HUES48 (cell line): ENCODE measurements at regions not wholly inside any gene's neighbourhood (a gene's known extent, or its start where the extent isn't known, plus 50 kb on each side); places are given as distances from the start of the nearest gene placed in this dataset.
"Not testable (repeated sequence)": the region's sequence is repeated elsewhere in the genome, so short reads cannot be mapped to it uniquely, and the experiment has no call there.

Experiments used
- H3K27ac ChIP-seq: one replicate; pipeline ENCODE4 v1.7.0; 2013; ENCODE audit warnings: low read depth, low read length, inconsistent platforms
- H3K27me3 ChIP-seq: 2 replicates; pipeline ENCODE4 v1.6.1; 2013; ENCODE audit warnings: mild to moderate bottlenecking, low read length; ENCODE audit not compliant: control insufficient read depth, insufficient read depth
- H3K36me3 ChIP-seq: 2 replicates; pipeline ENCODE4 v1.6.1; 2013; ENCODE audit warnings: low read length; ENCODE audit not compliant: control insufficient read depth, insufficient read depth
- H3K4me1 ChIP-seq: 2 replicates; pipeline ENCODE4 v1.6.1; 2013; ENCODE audit warnings: mild to moderate bottlenecking, low read length; ENCODE audit not compliant: control insufficient read depth, insufficient read depth
- H3K4me3 ChIP-seq: 2 replicates; pipeline ENCODE4 v1.5.1; 2013; ENCODE audit warnings: mild to moderate bottlenecking, low read depth, low read length
- H3K9ac ChIP-seq: 2 replicates; pipeline ENCODE4 v1.6.1; 2013; ENCODE audit warnings: mild to moderate bottlenecking, low read depth, low read length, moderate library complexity
- H3K9me3 ChIP-seq: 2 replicates; pipeline ENCODE4 v1.6.1; 2013; ENCODE audit warnings: low read length; ENCODE audit not compliant: control insufficient read depth, insufficient read depth

DNA sequence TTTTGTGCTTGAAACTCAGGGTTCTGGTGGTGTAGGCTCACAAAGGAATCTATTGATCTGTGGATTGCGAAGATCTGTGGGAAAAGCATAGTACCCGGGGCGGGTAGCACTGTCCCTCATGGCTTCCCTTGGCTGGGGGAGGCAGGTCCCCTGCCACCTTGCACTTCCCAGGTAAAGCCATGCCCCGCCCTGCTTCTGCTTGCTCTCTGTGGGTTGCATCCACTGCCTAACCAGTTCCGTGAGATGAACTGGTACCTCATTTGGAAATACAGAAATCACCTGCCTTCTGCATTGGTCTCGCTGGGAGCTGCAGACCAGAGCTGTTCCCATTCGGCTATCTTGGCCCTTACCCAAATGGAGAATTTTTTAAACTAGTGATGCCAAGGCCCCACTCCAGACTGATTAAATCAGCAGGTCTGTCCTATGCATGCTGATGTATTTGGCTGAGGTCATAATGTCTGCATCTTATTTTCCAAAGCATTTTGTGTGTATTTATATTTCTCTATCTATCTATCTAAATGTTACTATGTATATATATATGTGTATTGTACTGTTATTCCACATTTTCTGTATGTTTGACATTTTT lies 65.5 kb upstream of the SLC7A14 start:
- H3K9me3 ChIP-seq = no peaks in the 10 kb centered on the region
- H3K9ac ChIP-seq = no peak overlapping the region
- no peaks in the 10 kb centered on the region for H3K36me3 ChIP-seq
- no peak overlapping the region for H3K4me3 ChIP-seq
- H3K4me1 ChIP-seq = no peaks in the 10 kb centered on the region
- no peak overlapping the region for H3K27ac ChIP-seq
- no peaks in the 10 kb centered on the region for H3K27me3 ChIP-seq

DNA sequence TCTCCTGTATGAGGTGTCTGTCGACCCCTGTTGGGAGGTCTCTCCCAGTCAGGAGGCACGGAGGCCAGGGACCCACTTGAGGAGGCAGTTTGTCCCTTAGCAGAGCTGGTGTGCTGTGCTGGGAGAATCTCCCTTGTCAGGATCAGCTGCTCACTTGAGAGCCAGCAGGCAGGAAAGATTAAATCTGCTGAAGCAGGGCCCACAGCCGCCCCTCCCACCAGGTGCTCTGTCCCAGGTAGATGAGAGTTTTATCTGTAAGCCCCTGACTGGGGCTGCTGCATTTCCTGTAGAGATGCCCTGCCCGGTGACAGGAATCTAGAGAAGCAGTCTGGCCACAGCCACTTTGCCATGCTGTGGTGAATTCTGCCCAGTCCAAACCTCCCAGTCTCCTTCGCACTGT lies 64.7 kb upstream of the SLC7A14 start:
- not testable (repeated sequence) for H3K36me3 ChIP-seq, H3K9me3 ChIP-seq, H3K27me3 ChIP-seq, H3K27ac ChIP-seq, H3K4me3 ChIP-seq, H3K9ac ChIP-seq, H3K4me1 ChIP-seq

DNA sequence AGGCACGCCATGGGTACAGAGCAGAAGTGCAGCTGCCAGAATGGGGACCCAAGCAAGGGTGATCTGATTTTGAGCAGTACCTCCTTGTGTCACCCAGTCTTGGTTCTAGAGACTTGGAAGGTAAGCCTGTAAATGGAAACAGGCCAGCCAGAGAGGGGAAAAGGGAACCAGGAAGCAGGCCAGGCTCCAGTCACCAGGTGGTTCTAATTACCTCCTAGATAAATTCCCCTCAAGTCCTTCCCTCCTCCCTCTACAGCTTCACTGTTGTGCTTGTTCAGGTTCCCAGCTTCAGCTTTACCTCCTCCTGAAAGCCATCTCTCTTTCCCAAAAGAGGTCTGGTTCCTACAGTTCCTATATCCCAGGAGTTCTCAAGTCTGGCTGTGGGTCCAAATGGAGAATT lies 58.8 kb upstream of the SLC7A14 start:
- H3K4me3 ChIP-seq = no peak overlapping the region
- no peaks in the 10 kb centered on the region for H3K9me3 ChIP-seq
- H3K27ac ChIP-seq = no peak overlapping the region
- no peak overlapping the region for H3K9ac ChIP-seq
- H3K27me3 ChIP-seq = no peaks in the 10 kb centered on the region
- H3K4me1 ChIP-seq = no peaks in the 10 kb centered on the region
- no peaks in the 10 kb centered on the region for H3K36me3 ChIP-seq

DNA sequence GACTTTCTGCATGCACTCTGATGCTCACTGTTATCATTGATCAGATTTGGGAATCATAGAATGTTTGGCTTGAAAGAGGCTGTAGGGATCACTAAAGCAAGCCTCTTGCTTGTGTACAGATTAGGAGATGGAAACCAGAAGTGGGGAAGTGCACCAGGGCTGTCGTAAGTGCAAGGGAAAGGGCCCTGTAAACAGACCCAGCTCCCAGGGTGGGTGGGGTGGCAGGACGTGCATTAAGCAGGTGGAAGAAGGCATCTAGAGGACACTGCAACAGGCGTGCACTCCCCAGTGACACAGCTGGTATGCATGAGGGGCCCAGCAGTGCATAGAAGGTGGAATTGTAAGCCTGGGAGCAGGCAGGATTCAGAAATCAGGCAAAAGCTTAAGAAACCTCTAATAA lies 58.0 kb upstream of the SLC7A14 start:
- H3K27me3 ChIP-seq = no peaks in the 10 kb centered on the region
- H3K4me1 ChIP-seq = no peaks in the 10 kb centered on the region
- no peak overlapping the region for H3K4me3 ChIP-seq
- no peak overlapping the region for H3K27ac ChIP-seq
- H3K36me3 ChIP-seq = no peaks in the 10 kb centered on the region
- H3K9me3 ChIP-seq = no peaks in the 10 kb centered on the region
- H3K9ac ChIP-seq = no peak overlapping the region

GRCh38 chr3:170642882-170643601 lies 57.2 kb upstream of the SLC7A14 start:
- Histone ChIP-seq H3K4me1 (no peaks in the 10 kb centered on the region), H3K9me3 (no peaks in the 10 kb centered on the region), H3K27ac (no peak overlapping the region), H3K27me3 (no peaks in the 10 kb centered on the region), H3K4me3 (no peak overlapping the region), H3K36me3 (no peaks in the 10 kb centered on the region), H3K9ac (no peak overlapping the region)

DNA sequence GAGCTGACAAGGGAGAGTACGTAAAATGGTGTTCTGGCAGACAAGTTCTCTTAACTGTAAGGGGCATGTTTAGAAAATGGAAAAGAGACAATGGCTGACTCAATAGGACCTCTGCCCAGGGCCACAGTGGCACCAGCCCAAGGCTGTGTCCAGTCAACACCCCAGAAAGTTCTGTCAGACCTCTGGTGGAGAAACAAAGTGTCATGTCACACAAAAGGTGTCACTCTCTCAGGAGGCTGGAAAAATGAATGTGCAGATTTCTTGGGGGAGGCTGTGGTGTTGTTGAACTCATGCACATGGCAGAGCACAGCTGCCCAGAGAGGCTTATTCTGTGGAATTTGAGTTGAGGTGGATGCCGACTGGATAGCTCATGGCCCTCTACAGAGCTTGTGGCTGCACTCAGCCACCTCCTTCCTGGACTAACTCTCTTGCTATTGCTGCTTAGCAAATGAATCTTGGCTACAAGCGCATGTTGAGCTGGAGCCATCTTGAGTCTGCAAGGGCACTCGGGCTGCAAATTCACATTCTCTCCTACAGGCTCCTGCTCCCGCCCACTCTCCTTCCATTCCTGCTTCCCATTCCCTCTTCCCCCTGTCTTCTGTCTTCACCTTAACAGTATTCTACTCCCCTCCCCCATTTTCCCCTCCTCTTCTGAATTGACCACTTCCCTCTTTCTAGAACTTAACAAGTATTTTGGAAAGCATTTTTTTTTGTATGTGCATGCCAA lies 55.8 kb upstream of the SLC7A14 start:
- Histone ChIP-seq H3K27me3 (no peaks in the 10 kb centered on the region), H3K27ac (no peak overlapping the region), H3K9ac (no peak overlapping the region), H3K36me3 (no peaks in the 10 kb centered on the region), H3K4me3 (no peak overlapping the region), H3K9me3 (no peaks in the 10 kb centered on the region), H3K4me1 (no peaks in the 10 kb centered on the region)

DNA sequence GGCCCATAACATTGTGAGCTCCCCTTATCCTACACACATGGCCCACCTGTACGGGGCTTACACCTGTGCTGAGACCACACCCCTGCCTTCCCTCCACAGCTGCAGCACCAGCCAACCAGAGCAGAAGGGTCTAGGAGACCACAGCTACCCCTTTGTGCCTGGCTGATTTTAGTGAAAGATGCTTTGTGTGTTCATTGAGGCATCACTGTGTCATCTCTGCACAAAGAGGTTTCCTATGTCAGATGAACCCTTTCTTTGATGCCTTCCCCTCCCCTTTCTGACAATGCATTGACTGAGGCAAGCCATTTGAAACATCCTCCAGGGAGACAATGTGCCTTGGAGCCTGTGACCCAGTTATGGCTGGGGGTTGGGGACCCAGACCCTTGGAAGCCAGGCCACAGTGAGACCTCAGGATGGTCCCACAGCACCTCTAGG lies 54.9 kb upstream of the SLC7A14 start:
- Histone ChIP-seq H3K4me1 (peaks cover 8% of the 10 kb centered on the region), H3K27me3 (no peaks in the 10 kb centered on the region), H3K36me3 (no peaks in the 10 kb centered on the region), H3K27ac (no peak overlapping the region), H3K9me3 (no peaks in the 10 kb centered on the region), H3K9ac (no peak overlapping the region), H3K4me3 (no peak overlapping the region)

- Histone ChIP-seq H3K9me3 (no peaks in the 10 kb centered on the region), H3K36me3 (no peaks in the 10 kb centered on the region), H3K27me3 (no peaks in the 10 kb centered on the region), H3K4me1 (peaks cover 11% of the 10 kb centered on the region), H3K9ac (no peak overlapping the region), H3K27ac (no peak overlapping the region), H3K4me3 (no peak overlapping the region)
Measured at GRCh38 chr3:170638988-170639387, 53.1 kb upstream of the SLC7A14 start.

DNA sequence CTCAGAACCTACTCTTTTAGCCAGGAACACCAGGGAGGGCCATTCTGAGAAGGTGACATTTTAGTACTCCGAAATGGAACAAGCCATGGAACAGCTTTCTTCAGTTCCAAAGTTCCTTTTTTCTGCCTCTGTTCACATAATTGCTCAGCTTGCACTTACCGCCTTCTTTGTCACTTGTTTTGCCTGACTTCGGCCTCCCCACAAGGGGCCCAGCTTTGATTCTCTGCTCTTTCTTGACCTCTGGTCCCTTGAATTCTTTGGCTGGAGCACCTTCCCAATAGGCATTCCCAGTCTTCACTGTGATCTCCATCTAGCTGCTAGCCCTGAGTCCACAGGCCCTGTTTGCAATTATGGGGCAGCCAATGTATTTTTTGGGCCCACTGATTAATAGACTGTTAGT lies 51.4 kb upstream of the SLC7A14 start:
- H3K4me1 ChIP-seq = peaks cover 11% of the 10 kb centered on the region
- H3K4me3 ChIP-seq = no peak overlapping the region
- H3K27ac ChIP-seq = no peak overlapping the region
- no peaks in the 10 kb centered on the region for H3K9me3 ChIP-seq
- H3K9ac ChIP-seq = no peak overlapping the region
- no peaks in the 10 kb centered on the region for H3K27me3 ChIP-seq
- H3K36me3 ChIP-seq = no peaks in the 10 kb centered on the region

GRCh38 chr3:170636400-170636973 lies 50.6 kb upstream of the SLC7A14 start:
- Histone ChIP-seq H3K27me3 (no peaks in the 10 kb centered on the region), H3K27ac (no peak overlapping the region), H3K9me3 (no peaks in the 10 kb centered on the region), H3K36me3 (no peaks in the 10 kb centered on the region), H3K9ac (no peak overlapping the region), H3K4me1 (peaks cover 11% of the 10 kb centered on the region), H3K4me3 (no peak overlapping the region)
